Stimulated activated CD4-positive, alpha-beta T cell treated with anti-CD3 and anti-CD28 coated beads, Interleukin-2, amount 100 ng/mL, for 4 hours (primary cell): ENCODE measurements at regions not wholly inside any gene's neighbourhood (a gene's known extent, or its start where the extent isn't known, plus 50 kb on each side); places are given as distances from the start of the nearest gene placed in this dataset.
"Not testable (repeated sequence)": the region's sequence is repeated elsewhere in the genome, so short reads cannot be mapped to it uniquely, and the experiment has no call there.

Experiments
- DNase-seq: peaks from one replicate; pipeline ENCODE4 v3.0.0-alpha.2; 2020; ENCODE audit warnings: low read depth

GRCh38 chr21:16117331-16117730, 387.5 kb downstream of the USP25 start:
- no peak for DNase-seq

GRCh38 chr21:16117851-16118590, 388.2 kb downstream of the USP25 start:
- no peak for DNase-seq

GRCh38 chr21:16124378-16125138, 394.8 kb downstream of the USP25 start:
- DNase-seq: no peak

- no peak for DNase-seq
Observed at GRCh38 chr21:16125274-16125673, 395.5 kb downstream of the USP25 start.

GRCh38 chr21:16132453-16132852, 402.7 kb downstream of the USP25 start:
- not testable (repeated sequence) for DNase-seq

GRCh38 chr21:16133248-16133647, 403.5 kb downstream of the USP25 start:
- DNase-seq: no peak

- no peak for DNase-seq
Observed at GRCh38 chr21:16134134-16134533, 404.4 kb downstream of the USP25 start.

- DNase-seq: no peak
Observed at GRCh38 chr21:16137106-16137505, 407.3 kb downstream of the USP25 start.

- DNase-seq: no peak
Observed at GRCh38 chr21:16145052-16145451, 415.3 kb downstream of the USP25 start.

GRCh38 chr21:16145479-16145878, 415.7 kb downstream of the USP25 start:
- no peak for DNase-seq

- DNase-seq: no peak
Observed at GRCh38 chr21:16154321-16154720, 424.5 kb downstream of the USP25 start.

- no peak for DNase-seq
Observed at GRCh38 chr21:16154951-16155635, 425.3 kb downstream of the USP25 start.

GRCh38 chr21:16156841-16157489, 427.2 kb downstream of the USP25 start:
- no peak for DNase-seq

- no peak for DNase-seq
Observed at GRCh38 chr21:16159213-16159970, 429.6 kb downstream of the USP25 start.

- no peak for DNase-seq
Observed at GRCh38 chr21:16159971-16160350, 430.2 kb downstream of the USP25 start.

- DNase-seq: no peak
Observed at GRCh38 chr21:16162953-16163352, 433.2 kb downstream of the USP25 start.

- no peak for DNase-seq
Observed at GRCh38 chr21:16169102-16169511, 439.3 kb downstream of the USP25 start.

- no peak for DNase-seq
Observed at GRCh38 chr21:16169779-16170178, 440.0 kb downstream of the USP25 start.

- no peak for DNase-seq
Observed at GRCh38 chr21:16176570-16176969, 446.8 kb downstream of the USP25 start.

GRCh38 chr21:16177532-16177931, 447.8 kb downstream of the USP25 start:
- no peak for DNase-seq

- DNase-seq: no peak
Observed at GRCh38 chr21:16179773-16180172, 450.0 kb downstream of the USP25 start.

- DNase-seq: no peak
Observed at GRCh38 chr21:16180614-16181013, 450.8 kb downstream of the USP25 start.
